Trophoblast cell (in vitro differentiated cells and primary cell): ENCODE measurements at regions not wholly inside any gene's neighbourhood (a gene's known extent, or its start where the extent isn't known, plus 50 kb on each side); places are given as distances from the start of the nearest gene placed in this dataset.

Experiments
- DNase-seq, 2 donors: peaks; one replicate each; pipeline ENCODE4 v3.0.0-alpha.2; 2016
- H2AFZ ChIP-seq: 2 replicates; pipeline ENCODE4 v1.6.1; 2013; ENCODE audit warnings: low read length, moderate library complexity, mild to moderate bottlenecking; ENCODE audit not compliant: insufficient read depth, poor library complexity
- H2AK5ac ChIP-seq: 2 replicates; pipeline ENCODE4 v1.6.1; 2013; ENCODE audit warnings: mild to moderate bottlenecking, low read length
- H2BK120ac ChIP-seq: 2 replicates; pipeline ENCODE4 v1.6.1; 2013; ENCODE audit warnings: low read length, mild to moderate bottlenecking, moderate library complexity; ENCODE audit not compliant: insufficient read depth, poor library complexity
- H2BK12ac ChIP-seq: 2 replicates; pipeline ENCODE4 v1.6.1; 2013; ENCODE audit warnings: mild to moderate bottlenecking, low read length, moderate library complexity
- H2BK5ac ChIP-seq: 2 replicates; pipeline ENCODE4 v1.6.1; 2013; ENCODE audit warnings: low read length, low read depth, moderate library complexity, mild to moderate bottlenecking; ENCODE audit not compliant: poor library complexity
- H3K14ac ChIP-seq: 2 replicates; pipeline ENCODE4 v1.6.1; 2013; ENCODE audit warnings: mild to moderate bottlenecking, low read length
- H3K18ac ChIP-seq: 2 replicates; pipeline ENCODE4 v1.6.1; 2013; ENCODE audit warnings: mild to moderate bottlenecking, low read length
- H3K23ac ChIP-seq: 2 replicates; pipeline ENCODE4 v1.6.1; 2013; ENCODE audit warnings: low read length
- H3K27ac ChIP-seq: 2 replicates; pipeline ENCODE4 v1.5.1; 2013; ENCODE audit warnings: low read depth, mild to moderate bottlenecking, inconsistent platforms, low read length, moderate library complexity
- H3K27me3 ChIP-seq: 2 replicates; pipeline ENCODE4 v1.6.1; 2013; ENCODE audit warnings: inconsistent platforms, mild to moderate bottlenecking, low read length, moderate library complexity; ENCODE audit not compliant: insufficient read depth
- H3K36me3 ChIP-seq, 2 experiments: 1 replicate in 1 of 2; 2 replicates in 1 of 2; pipeline ENCODE4 v1.6.1; 2013; ENCODE audit warnings: low read length in 2 of 2, mild to moderate bottlenecking in 2 of 2, moderate library complexity in 1 of 2; ENCODE audit not compliant: insufficient read depth in 2 of 2, control insufficient read depth in 1 of 2
- H3K4ac ChIP-seq: 2 replicates; pipeline ENCODE4 v1.6.1; 2013; ENCODE audit warnings: low read depth, mild to moderate bottlenecking, low read length, moderate library complexity
- H3K4me1 ChIP-seq, 2 experiments: 1 replicate in 1 of 2; 2 replicates in 1 of 2; pipeline ENCODE4 v1.6.1; 2013; ENCODE audit warnings: low read length in 2 of 2, mild to moderate bottlenecking in 2 of 2, moderate library complexity in 1 of 2; ENCODE audit not compliant: insufficient read depth in 2 of 2, control insufficient read depth in 1 of 2
- H3K4me2 ChIP-seq: 2 replicates; pipeline ENCODE4 v1.6.1; 2013; ENCODE audit warnings: inconsistent platforms, mild to moderate bottlenecking, low read length, moderate library complexity
- H3K4me3 ChIP-seq: 2 replicates; pipeline ENCODE4 v1.5.1; 2013; ENCODE audit warnings: mild to moderate bottlenecking, low read depth, low read length, inconsistent platforms
- H3K79me1 ChIP-seq: one replicate; pipeline ENCODE4 v1.6.1; 2013; ENCODE audit warnings: low read length
- H3K79me2 ChIP-seq: 2 replicates; pipeline ENCODE4 v1.6.1; 2013; ENCODE audit warnings: low read length, mild to moderate bottlenecking; ENCODE audit not compliant: control insufficient read depth, insufficient read depth, poor library complexity
- H3K9ac ChIP-seq: 2 replicates; pipeline ENCODE4 v1.6.1; 2013; ENCODE audit warnings: mild to moderate bottlenecking, low read length
- H3K9me3 ChIP-seq: 2 replicates; pipeline ENCODE4 v1.6.1; 2013; ENCODE audit warnings: low read depth, mild to moderate bottlenecking, control low read depth, inconsistent platforms, low read length; ENCODE audit not compliant: insufficient read depth
- H4K12ac ChIP-seq: 2 replicates; pipeline ENCODE4 v1.6.1; 2013; ENCODE audit warnings: low read depth, mild to moderate bottlenecking, low read length, moderate library complexity
- H4K8ac ChIP-seq: 2 replicates; pipeline ENCODE4 v1.6.1; 2013; ENCODE audit warnings: low read depth, mild to moderate bottlenecking, low read length, moderate library complexity
- H4K91ac ChIP-seq: one replicate; pipeline ENCODE4 v1.6.1; 2013; ENCODE audit warnings: low read depth, mild to moderate bottlenecking, low read length, moderate library complexity
- WGBS: extraction: QIAGEN DNeasy Blood & Tissue Kit; methylation state at CpG from one replicate; pipeline ENCODE4 v1.1.7; 2013; ENCODE audit warnings: missing lambda C conversion rate; ENCODE audit not compliant: insufficient read length, insufficient coverage; ENCODE audit errors: extremely low coverage; 5-methylcytosine and 5-hydroxymethylcytosine counted together

DNA sequence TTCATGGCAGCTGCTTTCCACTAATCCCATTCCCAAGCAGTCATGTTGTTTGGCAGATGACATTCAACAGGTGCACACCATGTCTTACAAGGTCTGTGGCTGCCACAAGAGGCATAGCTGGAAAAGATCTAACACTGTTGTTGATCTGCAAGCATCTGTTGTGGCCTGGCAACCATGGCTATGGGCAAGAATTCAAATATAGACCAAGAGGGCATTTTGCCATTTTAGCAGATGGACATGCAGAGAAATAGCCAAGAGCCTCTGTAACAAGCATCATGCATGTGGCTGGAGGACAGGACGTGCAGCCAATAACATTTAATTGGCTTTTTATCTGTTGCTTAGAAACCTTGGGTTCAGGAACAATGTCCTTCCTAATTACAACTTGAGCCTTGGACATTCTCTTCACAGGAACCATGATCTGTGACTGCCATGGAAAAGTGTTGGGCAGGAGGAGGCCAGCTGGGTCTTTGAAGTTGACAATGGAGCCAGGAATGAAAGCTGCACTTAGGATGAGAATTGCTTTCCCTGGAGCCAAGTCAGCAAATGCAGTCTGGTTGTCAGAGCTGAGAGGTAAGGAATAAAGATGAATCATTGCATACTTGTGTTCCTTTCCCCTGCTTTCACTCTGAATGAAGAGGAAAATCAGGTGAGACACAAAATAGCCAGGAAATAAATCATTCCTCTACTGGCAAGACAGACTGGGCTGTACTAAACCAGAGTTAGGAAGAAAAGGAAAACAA lies 113.6 kb upstream of the ANO5 start:
- no peak overlapping the region for H4K8ac ChIP-seq
- H3K9ac ChIP-seq = no peak overlapping the region
- no peaks in the 10 kb centered on the region for H3K79me1 ChIP-seq
- no peak overlapping the region for H3K27ac ChIP-seq
- DNase-seq = no peak
- H2BK5ac ChIP-seq = no peak overlapping the region
- no peak overlapping the region for H3K4ac ChIP-seq
- H3K23ac ChIP-seq = no peak overlapping the region
- no peak overlapping the region for H4K91ac ChIP-seq
- H2BK12ac ChIP-seq = no peak overlapping the region
- no peak overlapping the region for H3K4me3 ChIP-seq
- H2BK120ac ChIP-seq = no peak overlapping the region
- H2AK5ac ChIP-seq = no peak overlapping the region
- no peak overlapping the region for H3K4me2 ChIP-seq
- no peak overlapping the region for H4K12ac ChIP-seq
- WGBS = no CpG with 5 or more reads among the region's 1 CpG
- H3K79me2 ChIP-seq = no peaks in the 10 kb centered on the region
- H3K14ac ChIP-seq = no peak overlapping the region
- no peaks in the 10 kb centered on the region for H3K36me3 ChIP-seq
- H3K18ac ChIP-seq = no peak overlapping the region
- H3K4me1 ChIP-seq = peaks cover 0 to 3% of the 10 kb centered on the region in 2 experiments
- H3K9me3 ChIP-seq = no peaks in the 10 kb centered on the region
- H2AFZ ChIP-seq = no peak overlapping the region
- H3K27me3 ChIP-seq = no peaks in the 10 kb centered on the region

DNA sequence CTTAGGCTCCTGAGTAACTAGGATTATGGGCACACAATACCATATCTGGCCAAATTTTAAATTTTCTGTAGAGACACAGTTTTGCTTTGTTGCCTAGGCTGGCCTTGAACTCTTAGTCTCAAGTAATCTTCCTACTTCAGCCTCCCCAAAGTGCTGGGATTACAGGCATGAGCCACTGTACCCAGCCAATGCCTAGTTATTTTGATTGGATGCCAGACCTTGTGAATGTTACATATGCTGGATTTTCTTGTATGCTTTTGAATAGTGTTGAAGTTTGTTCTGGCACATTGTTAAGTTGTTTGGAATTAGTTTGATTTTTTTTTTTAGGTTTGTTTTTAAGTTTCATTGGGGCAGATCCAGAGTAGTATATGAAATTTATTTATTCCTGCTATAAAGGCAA lies 110.7 kb upstream of the ANO5 start:
- DNase-seq = no peak
- Histone ChIP-seq H3K27me3 (no peaks in the 10 kb centered on the region), H2BK5ac (no peak overlapping the region), H2BK120ac (no peak overlapping the region), H2AFZ (no peak overlapping the region), H2AK5ac (no peak overlapping the region), H3K36me3 (no peaks in the 10 kb centered on the region), H3K9me3 (no peaks in the 10 kb centered on the region), H3K14ac (no peak overlapping the region), H3K4me3 (no peak overlapping the region), H3K4ac (no peak overlapping the region), H2BK12ac (no peak overlapping the region), H4K91ac (no peak overlapping the region), H3K4me1 (peaks cover 0 to 3% of the 10 kb centered on the region in 2 experiments), H3K4me2 (no peak overlapping the region), H3K9ac (no peak overlapping the region), H3K79me2 (no peaks in the 10 kb centered on the region), H4K8ac (no peak overlapping the region), H3K23ac (no peak overlapping the region), H3K27ac (no peak overlapping the region), H3K79me1 (no peaks in the 10 kb centered on the region), H4K12ac (no peak overlapping the region), H3K18ac (no peak overlapping the region)

DNA sequence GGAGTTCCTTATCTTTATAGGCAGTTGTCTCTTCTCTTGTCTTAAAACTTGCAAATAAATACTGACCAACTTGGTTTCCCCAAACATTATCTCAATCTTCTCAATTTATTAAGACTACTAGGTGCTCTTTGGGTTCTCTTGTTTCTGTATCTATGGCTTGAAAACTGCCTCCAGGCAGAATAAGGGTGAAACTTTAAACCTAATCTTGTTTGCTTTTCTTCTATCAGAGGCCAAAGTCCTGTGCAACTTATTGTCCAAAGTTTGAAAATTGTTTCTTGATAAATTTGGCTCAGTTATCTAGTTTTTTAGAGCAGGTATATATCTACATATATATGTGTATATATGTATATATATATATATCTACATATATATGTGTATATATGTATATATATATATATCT lies 110.1 kb upstream of the ANO5 start:
- H2BK12ac ChIP-seq = no peak overlapping the region
- no peak overlapping the region for H4K12ac ChIP-seq
- no peak overlapping the region for H3K23ac ChIP-seq
- H3K27me3 ChIP-seq = no peaks in the 10 kb centered on the region
- H3K27ac ChIP-seq = no peak overlapping the region
- no peak overlapping the region for H3K4me3 ChIP-seq
- H3K18ac ChIP-seq = no peak overlapping the region
- no peak overlapping the region for H3K9ac ChIP-seq
- H2BK120ac ChIP-seq = no peak overlapping the region
- H3K4me1 ChIP-seq = peaks cover 0 to 3% of the 10 kb centered on the region in 2 experiments
- H3K9me3 ChIP-seq = no peaks in the 10 kb centered on the region
- H3K79me1 ChIP-seq = no peaks in the 10 kb centered on the region
- H2BK5ac ChIP-seq = no peak overlapping the region
- H3K4me2 ChIP-seq = no peak overlapping the region
- H2AFZ ChIP-seq = no peak overlapping the region
- H3K4ac ChIP-seq = no peak overlapping the region
- H3K36me3 ChIP-seq = no peaks in the 10 kb centered on the region
- no peak for DNase-seq
- H4K8ac ChIP-seq = no peak overlapping the region
- H4K91ac ChIP-seq = no peak overlapping the region
- H3K79me2 ChIP-seq = no peaks in the 10 kb centered on the region
- no peak overlapping the region for H3K14ac ChIP-seq
- H2AK5ac ChIP-seq = no peak overlapping the region

DNA sequence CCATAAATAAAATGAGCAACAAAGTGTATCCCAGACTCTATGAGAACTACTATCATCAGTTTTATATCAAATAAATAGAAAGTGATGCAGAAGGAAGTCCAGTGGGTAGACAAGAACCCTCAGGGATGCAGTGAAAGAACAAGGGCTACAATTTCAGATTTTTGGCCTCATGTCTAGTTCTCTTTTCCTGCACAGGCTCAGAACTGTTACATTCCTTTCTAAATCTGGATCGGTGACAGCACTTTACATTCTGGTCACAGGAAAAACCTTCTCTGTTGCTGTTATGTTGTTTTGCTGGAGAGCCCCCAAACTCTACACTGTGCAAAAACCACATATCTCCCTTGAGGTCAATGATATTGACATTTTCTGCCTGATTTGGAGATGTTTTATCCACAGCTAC lies 108.8 kb upstream of the ANO5 start:
- H3K36me3 ChIP-seq = no peaks in the 10 kb centered on the region
- no peak overlapping the region for H2AFZ ChIP-seq
- WGBS = no CpG with 5 or more reads among the region's 1 CpG
- H3K4me3 ChIP-seq = no peak overlapping the region
- DNase-seq = no peak
- H3K9me3 ChIP-seq = no peaks in the 10 kb centered on the region
- H3K27me3 ChIP-seq = no peaks in the 10 kb centered on the region
- no peak overlapping the region for H2BK5ac ChIP-seq
- no peak overlapping the region for H3K18ac ChIP-seq
- H3K23ac ChIP-seq = no peak overlapping the region
- no peak overlapping the region for H3K9ac ChIP-seq
- H2BK120ac ChIP-seq = no peak overlapping the region
- peaks cover 0 to 1% of the 10 kb centered on the region in 2 experiments for H3K4me1 ChIP-seq
- H3K79me1 ChIP-seq = no peaks in the 10 kb centered on the region
- no peak overlapping the region for H3K4ac ChIP-seq
- H4K12ac ChIP-seq = no peak overlapping the region
- no peak overlapping the region for H2BK12ac ChIP-seq
- H4K91ac ChIP-seq = no peak overlapping the region
- H3K14ac ChIP-seq = no peak overlapping the region
- H3K79me2 ChIP-seq = no peaks in the 10 kb centered on the region
- no peak overlapping the region for H3K4me2 ChIP-seq
- no peak overlapping the region for H3K27ac ChIP-seq
- no peak overlapping the region for H4K8ac ChIP-seq
- no peak overlapping the region for H2AK5ac ChIP-seq
